GM10266 (cell line): ENCODE measurements at regions not wholly inside any gene's neighbourhood (a gene's known extent, or its start where the extent isn't known, plus 50 kb on each side); places are given as distances from the start of the nearest gene placed in this dataset.
"Not testable (repeated sequence)": the region's sequence is repeated elsewhere in the genome, so short reads cannot be mapped to it uniquely, and the experiment has no call there.

Source experiments
- DNase-seq: peaks from one replicate; pipeline ENCODE4 v3.0.0; 2012; ENCODE audit errors: extremely low spot score
- CTCF ChIP-seq: IDR thresholded peaks from 2 replicates; pipeline ENCODE4 v1.5.1; 2012; ENCODE audit warnings: mild to moderate bottlenecking, low read depth; ENCODE audit not compliant: control insufficient read depth, insufficient read depth; ENCODE audit errors: missing control alignments

GRCh38 chr5:152595405-152595804 lies 190.3 kb upstream of the NMUR2 start:
- no peak for TF ChIP-seq CTCF
- DNase-seq, result no peak

DNA sequence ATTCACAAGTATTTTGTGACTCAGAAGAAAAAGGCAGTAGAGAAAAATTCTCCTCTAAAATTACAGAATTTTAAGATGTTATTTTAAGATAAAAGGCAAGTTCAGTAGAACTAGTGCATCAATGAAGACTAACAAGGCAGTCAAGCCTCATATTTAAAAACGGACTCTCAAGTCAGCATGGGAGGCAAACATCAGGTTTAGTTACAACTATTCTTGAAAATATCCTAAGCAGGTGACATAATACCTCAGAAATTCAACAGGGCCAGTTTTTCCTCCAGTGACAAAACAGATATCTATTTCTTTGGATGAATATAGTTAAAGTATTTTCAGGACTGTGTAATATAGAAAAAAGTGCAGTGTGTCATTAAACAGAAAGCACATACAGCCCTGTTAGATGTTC lies 194.0 kb upstream of the NMUR2 start:
- TF ChIP-seq CTCF, result no peak
- no peak for DNase-seq

- DNase-seq, result no peak
These were observed 197.0 kb upstream of the NMUR2 start for GRCh38 chr5:152601806-152602732.

GRCh38 chr5:152606050-152606449 lies 201.0 kb upstream of the NMUR2 start:
- not testable (repeated sequence) for DNase-seq

More at GRCh38 chr5:152601806-152602732, 197.0 kb upstream of the NMUR2 start:
- no peak for TF ChIP-seq CTCF

DNA sequence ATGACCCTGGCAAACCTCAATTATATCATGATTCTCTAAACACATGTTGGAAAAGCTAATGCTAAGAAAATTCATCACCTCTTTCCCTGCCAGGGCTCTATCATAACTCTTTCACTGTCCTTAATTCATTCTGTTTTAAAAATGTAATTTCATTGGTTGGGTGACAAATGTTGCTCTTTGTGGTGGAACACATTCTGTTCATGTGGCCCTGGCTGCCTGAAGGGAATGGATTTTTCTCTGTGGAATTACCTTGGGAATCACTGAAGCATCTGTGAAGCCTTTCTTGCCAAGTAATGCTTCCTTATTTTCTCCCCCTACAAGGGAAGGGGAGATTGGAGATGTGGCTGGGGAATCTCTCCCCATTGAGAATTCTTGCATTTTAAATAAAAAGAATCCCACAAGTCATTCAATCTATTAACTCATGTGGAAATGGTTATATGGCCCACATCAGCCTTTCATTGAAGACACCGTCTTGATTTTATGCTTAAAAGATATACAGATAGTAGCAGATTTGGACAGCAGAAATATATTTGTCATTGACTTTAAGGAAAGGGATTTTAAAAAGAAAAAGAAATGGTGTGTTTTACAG lies 201.8 kb upstream of the NMUR2 start:
- DNase-seq, result no peak
- TF ChIP-seq CTCF, result no peak

- no peak for DNase-seq
- no peak for TF ChIP-seq CTCF
These were observed 202.5 kb upstream of the NMUR2 start for GRCh38 chr5:152607401-152608160.

DNA sequence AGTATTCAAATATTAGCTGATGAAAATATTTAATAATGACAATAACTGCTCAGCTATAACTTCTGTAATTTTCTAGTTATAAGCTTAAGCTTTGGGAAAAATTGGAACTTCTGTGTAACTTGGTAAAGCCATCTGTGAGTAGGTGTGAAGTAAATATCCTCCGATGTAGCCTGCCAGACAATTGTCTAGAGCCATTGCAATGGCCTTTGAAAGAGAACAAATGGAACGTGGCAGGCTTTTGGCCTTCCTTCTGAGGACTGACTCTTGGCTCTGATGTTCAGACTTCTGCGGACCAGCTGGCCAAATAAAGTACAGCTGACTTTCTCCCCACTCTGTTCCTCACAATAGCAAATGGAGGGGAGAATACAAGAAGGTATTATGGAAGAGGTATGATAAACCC lies 203.4 kb upstream of the NMUR2 start:
- TF ChIP-seq CTCF, result no peak
- no peak for DNase-seq
